GM12878 (cell line): ENCODE measurements at regions not wholly inside any gene's neighbourhood (a gene's known extent, or its start where the extent isn't known, plus 50 kb on each side); places are given as distances from the start of the nearest gene placed in this dataset.

Experiments used
- ATAC-seq: fragments of 200-7000 bp; cut with Tn5 transposase; 3 replicates; pipeline ENCODE4 v1.9.1; 2020; ENCODE audit warnings: mild to moderate bottlenecking, moderate library complexity
- BruUV-seq: library from RNA; stranded (reverse); fragments of 400-500 nt; replicated peaks from 2 replicates; lab custom pipeline; 2021; lab: Mats Ljungman, UMichigan
- CTCF ChIA-PET: fragments of 300-600 bp; sonication (Branson Sonifier 250); formaldehyde crosslinking; extraction: SDS; loops from one replicate; lab custom pipeline; 2021; ENCODE audit warnings: inconsistent platforms; lab: Yijun Ruan, JAX
- POLR2A ChIA-PET: fragments of 350-600 bp; formaldehyde crosslinking; extraction: SDS; loops from one replicate; lab custom pipeline; 2021; ENCODE audit warnings: inconsistent platforms; lab: Charles Lee
- RAD21 ChIA-PET: fragments of 300-600 bp; sonication (Branson Sonifier 250); formaldehyde crosslinking; loops from one replicate; lab custom pipeline; 2023; ENCODE audit warnings: antibody characterized with exemption; ENCODE audit not compliant: unreplicated experiment; lab: Charles Lee
- SMC1A ChIA-PET: fragments of 300-600 bp; sonication (Branson Sonifier 250); formaldehyde crosslinking; loops from one replicate; lab custom pipeline; 2023; ENCODE audit not compliant: unreplicated experiment, uncharacterized antibody; lab: Charles Lee
- DNase-seq: peaks from one replicate; pipeline ENCODE4 v3.0.0-alpha.2; 2011; ENCODE audit warnings: low read depth, low spot score
- FAIRE-seq: peaks from 3 replicates; lab custom pipeline; 2011; peaks lifted over from hg19 to GRCh38; lab: Jason Lieb, UNC
- H2AFZ ChIP-seq: 2 replicates; pipeline ENCODE4 v1.6.0; 2011; ENCODE audit warnings: low read depth, low read length, control low read depth; ENCODE audit not compliant: control insufficient read depth
- H3K27ac ChIP-seq: 2 replicates; pipeline ENCODE4 v1.5.1; 2011; ENCODE audit warnings: control low read depth; ENCODE audit not compliant: control insufficient read depth, insufficient read depth
- H3K27me3 ChIP-seq, 2 experiments: replicated peaks in 1 of 2; 2 replicates each; pipeline versions ENCODE4 v1.6.0 to v1.6.1; 2011; ENCODE audit warnings: low read length in 1 of 2; ENCODE audit not compliant: control insufficient read depth in 2 of 2, insufficient read depth in 2 of 2
- H3K36me3 ChIP-seq, 2 experiments: 2 replicates each; pipeline ENCODE4 v1.5.1; 2011; ENCODE audit warnings: low read length in 1 of 2; ENCODE audit not compliant: control insufficient read depth in 2 of 2, insufficient read depth in 2 of 2
- H3K4me1 ChIP-seq: 2 replicates; pipeline ENCODE4 v1.6.1; 2011; ENCODE audit warnings: mild to moderate bottlenecking, low read length, moderate library complexity, mixed read lengths; ENCODE audit not compliant: control insufficient read depth, insufficient read depth
- H3K4me2 ChIP-seq: 2 replicates; pipeline ENCODE4 v1.6.0; 2011; ENCODE audit warnings: control low read depth; ENCODE audit not compliant: control insufficient read depth, insufficient read depth
- H3K4me3 ChIP-seq: fragments of 200-600 bp; sonication (generic); 2 replicates; pipeline ENCODE4 v1.5.1; 2016
- H3K79me2 ChIP-seq: 2 replicates; pipeline ENCODE4 v1.6.0; 2011; ENCODE audit warnings: low read length; ENCODE audit not compliant: control insufficient read depth, insufficient read depth
- H3K9ac ChIP-seq: 2 replicates; pipeline ENCODE4 v1.8.0; 2011; ENCODE audit warnings: low read length, control low read depth, mixed read lengths; ENCODE audit not compliant: control insufficient read depth, insufficient read depth
- H3K9me3 ChIP-seq: replicated peaks from 3 replicates; pipeline ENCODE4 v1.5.1; 2011; ENCODE audit warnings: mild to moderate bottlenecking, low read length; ENCODE audit not compliant: control insufficient read depth, insufficient read depth
- H4K20me1 ChIP-seq: 2 replicates; pipeline ENCODE4 v1.6.0; 2011; ENCODE audit not compliant: control insufficient read depth, insufficient read depth
- MEF2A ChIP-seq: IDR thresholded peaks from 2 replicates; pipeline ENCODE4 v1.6.1; 2011; ENCODE audit warnings: low read depth, mild to moderate bottlenecking, low read length, moderate library complexity; ENCODE audit not compliant: insufficient read depth
- MTA2 ChIP-seq: fragments of 450-650 bp; IDR thresholded peaks from 2 replicates; pipeline ENCODE4 v1.6.1; 2016; ENCODE audit warnings: low read depth, mild to moderate bottlenecking, moderate library complexity
- NFXL1 ChIP-seq: fragments of 450-650 bp; IDR thresholded peaks from 2 replicates; pipeline ENCODE4 v1.6.1; 2017; ENCODE audit warnings: antibody characterized with exemption, mild to moderate bottlenecking, borderline replicate concordance
- NKRF ChIP-seq: fragments of 450-650 bp; conservative IDR thresholded peaks from 2 replicates; pipeline ENCODE4 v1.6.1; 2017; ENCODE audit warnings: mild to moderate bottlenecking, moderate library complexity
- POLR2A ChIP-seq: IDR thresholded peaks from 2 replicates; pipeline ENCODE4 v1.6.1; 2011; ENCODE audit warnings: low read depth, mild to moderate bottlenecking, low read length
- RB1 ChIP-seq: fragments of 450-650 bp; formaldehyde crosslinking; IDR thresholded peaks from 2 replicates; pipeline ENCODE4 v1.6.1; 2017; ENCODE audit warnings: mild to moderate bottlenecking, borderline replicate concordance
- RUNX3 ChIP-seq: IDR thresholded peaks from 2 replicates; pipeline ENCODE4 v1.6.1; 2012; ENCODE audit warnings: low read length, inconsistent platforms
- SUZ12 ChIP-seq: fragments of 200-600 bp; sonication (generic); IDR thresholded peaks from one replicate; pipeline ENCODE4 v1.6.1; 2018; ENCODE audit warnings: antibody characterized with exemption, mild to moderate bottlenecking; ENCODE audit not compliant: unreplicated experiment
- ZBTB4 ChIP-seq: fragments of 450-650 bp; formaldehyde crosslinking; IDR thresholded peaks from 2 replicates; pipeline ENCODE4 v1.4.0; 2022; ENCODE audit warnings: mild to moderate bottlenecking, moderate library complexity
- WGBS: methylation state at CpG from one replicate; pipeline ENCODE4 v1.1.6; 2016; ENCODE audit warnings: low lambda C conversion rate; ENCODE audit not compliant: insufficient replicate concordance, insufficient coverage; ENCODE audit errors: missing lambda C conversion rate; 5-methylcytosine and 5-hydroxymethylcytosine counted together
- in situ Hi-C: fragments of 300-500 bp; cut with MboI; formaldehyde crosslinking; loops from 9 replicates; pipeline ENCODE4 v1.14.3; 2018; ENCODE audit warnings: mixed read lengths
- intact Hi-C: fragments of 100-400 bp; cut with micrococcal nuclease; formaldehyde crosslinking; loops from one replicate; pipeline ENCODE4 v1.14.2; 2022; ENCODE audit not compliant: unreplicated experiment

GRCh38 chr4:173958445-173958844 is 325.0 kb downstream of the FBXO8 start (continued):
- TF ChIP-seq ZBTB4 (CRISPR knock-in tag) (no peak), MTA2 (no peak), RUNX3 (no peak), POLR2A (no peak), MEF2A (no peak)

- H3K36me3 ChIP-seq, result no peaks in the 10 kb centered on the region
- FAIRE-seq (no peak), ATAC-seq (no peak), DNase-seq (no peak)
- no peak overlapping the region for H3K27ac ChIP-seq
- BruUV-seq, result no TSS peak
- in situ Hi-C loops, result no loop called here
- CTCF ChIA-PET, result no interaction called here
- no peaks in the 10 kb centered on the region for H4K20me1 ChIP-seq
- no peak overlapping the region for H2AFZ ChIP-seq
- H3K27me3 ChIP-seq, result no peaks in the 10 kb centered on the region
- SMC1A ChIA-PET, result no interaction called here
- intact Hi-C loops, result no loop called here
- H3K79me2 ChIP-seq, result no peaks in the 10 kb centered on the region
- RAD21 ChIA-PET, result no interaction called here
- POLR2A ChIA-PET, result no interaction called here
- H3K4me2 ChIP-seq, result no peak overlapping the region
- TF ChIP-seq RB1 (no peak), NFXL1 (no peak), SUZ12 (no peak), NKRF (no peak)
- H3K4me3 ChIP-seq, result no peak overlapping the region
- H3K9me3 ChIP-seq, result no peaks in the 10 kb centered on the region
- 31% methylated on average over 1 of the region's 1 CpG for WGBS
- no peaks in the 10 kb centered on the region for H3K4me1 ChIP-seq
- H3K9ac ChIP-seq, result no peak overlapping the region
These were observed 339.9 kb downstream of the FBXO8 start for GRCh38 chr4:173943547-173943946.
